MV-4-11 (cell line): ENCODE measurements at regions not wholly inside any gene's neighbourhood (a gene's known extent, or its start where the extent isn't known, plus 50 kb on each side); places are given as distances from the start of the nearest gene placed in this dataset.
"Not testable (repeated sequence)": the region's sequence is repeated elsewhere in the genome, so short reads cannot be mapped to it uniquely, and the experiment has no call there.

Experiments
- DNase-seq: peaks from one replicate; lab custom pipeline; 2025; lab: John Stamatoyannopoulos, UW

- DNase-seq: no peak
Observed at GRCh38 chr4:153936121-153936520, 147.2 kb upstream of the SFRP2 start.

GRCh38 chr4:153934688-153935017 lies 145.8 kb upstream of the SFRP2 start:
- DNase-seq: peak; percentile 90

GRCh38 chr4:153933915-153934687 lies 145.2 kb upstream of the SFRP2 start:
- DNase-seq: peak; percentile 58

- peak; percentile 81 for DNase-seq
Observed at GRCh38 chr4:153931804-153932203, 142.9 kb upstream of the SFRP2 start.

GRCh38 chr4:153929675-153930074 lies 140.8 kb upstream of the SFRP2 start:
- DNase-seq: no peak

GRCh38 chr4:153927451-153927850 lies 138.6 kb upstream of the SFRP2 start:
- DNase-seq: no peak

GRCh38 chr4:153922148-153922547 lies 133.3 kb upstream of the SFRP2 start:
- no peak for DNase-seq

GRCh38 chr4:153919667-153920066 lies 130.8 kb upstream of the SFRP2 start:
- peak; percentile 54 for DNase-seq

GRCh38 chr4:153916273-153916755 lies 127.4 kb upstream of the SFRP2 start:
- peak; percentile 52 for DNase-seq

GRCh38 chr4:153912301-153912700 lies 123.4 kb upstream of the SFRP2 start:
- DNase-seq: no peak

GRCh38 chr4:153909672-153910071 lies 120.8 kb upstream of the SFRP2 start:
- peak; percentile 45 for DNase-seq

- no peak for DNase-seq
Observed at GRCh38 chr4:153906231-153906630, 117.3 kb upstream of the SFRP2 start.

GRCh38 chr4:153905231-153905630 lies 116.3 kb upstream of the SFRP2 start:
- no peak for DNase-seq

GRCh38 chr4:153904011-153904410 lies 115.1 kb upstream of the SFRP2 start:
- DNase-seq: no peak

- peak; percentile 68 for DNase-seq
Observed at GRCh38 chr4:153901220-153901619, 112.3 kb upstream of the SFRP2 start.

- no peak for DNase-seq
Observed at GRCh38 chr4:153900426-153900825, 111.5 kb upstream of the SFRP2 start.

- DNase-seq: no peak
Observed at GRCh38 chr4:153890761-153891160, 101.9 kb upstream of the SFRP2 start.

GRCh38 chr4:153887217-153887616 lies 98.3 kb upstream of the SFRP2 start:
- DNase-seq: peak; percentile 4

- DNase-seq: no peak
Observed at GRCh38 chr4:153884325-153884724, 95.4 kb upstream of the SFRP2 start.

GRCh38 chr4:153880983-153881382 lies 92.1 kb upstream of the SFRP2 start:
- no peak for DNase-seq

- peak; percentile 91 for DNase-seq
Observed at GRCh38 chr4:153877898-153878297, 89.0 kb upstream of the SFRP2 start.

- DNase-seq: no peak
Observed at GRCh38 chr4:153873741-153874140, 84.9 kb upstream of the SFRP2 start.

- not testable (repeated sequence) for DNase-seq
Observed at GRCh38 chr4:153866766-153867165, 77.9 kb upstream of the SFRP2 start.

GRCh38 chr4:153852501-153852900 lies 63.6 kb upstream of the SFRP2 start:
- DNase-seq: no peak
